CD4-positive, alpha-beta T cell treated with Interleukin-4 for 4 hours (primary cell): ENCODE measurements at regions not wholly inside any gene's neighbourhood (a gene's known extent, or its start where the extent isn't known, plus 50 kb on each side); places are given as distances from the start of the nearest gene placed in this dataset.
"Not testable (repeated sequence)": the region's sequence is repeated elsewhere in the genome, so short reads cannot be mapped to it uniquely, and the experiment has no call there.

ENCODE experiments used
- DNase-seq: peaks from one replicate; pipeline ENCODE4 v3.0.0-alpha.2; 2020

- DNase-seq: no peak
These were observed 91.8 kb upstream of the CNKSR3 start for GRCh38 chr6:154602296-154602695.

GRCh38 chr6:154602708-154603107, 92.2 kb upstream of the CNKSR3 start:
- DNase-seq: no peak

GRCh38 chr6:154604119-154604518, 93.6 kb upstream of the CNKSR3 start:
- no peak for DNase-seq

- peak; percentile 6 for DNase-seq
These were observed 94.8 kb upstream of the CNKSR3 start for GRCh38 chr6:154605178-154605881.

- DNase-seq: no peak
These were observed 95.4 kb upstream of the CNKSR3 start for GRCh38 chr6:154605882-154606370.

DNA sequence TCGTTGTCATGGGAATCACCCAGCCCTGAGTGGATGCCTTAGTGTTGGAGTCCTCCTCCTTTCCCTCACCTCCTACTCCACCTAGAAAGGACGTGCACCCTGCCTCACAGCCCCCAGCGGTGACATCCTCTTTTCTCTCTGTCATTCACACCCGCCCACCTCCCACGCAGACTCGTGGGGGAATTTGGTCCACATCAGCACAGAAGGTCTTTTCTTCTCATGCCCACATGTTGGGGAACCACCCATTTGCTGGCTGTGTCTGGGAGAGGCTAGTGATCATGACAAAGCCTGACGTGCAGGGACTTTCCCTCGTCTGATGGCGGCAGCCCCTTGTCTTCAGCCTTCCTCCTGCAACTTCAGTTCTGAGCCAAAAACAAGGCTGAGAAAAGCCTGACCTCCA, 96.0 kb upstream of the CNKSR3 start:
- peak; percentile 42 for DNase-seq

DNA sequence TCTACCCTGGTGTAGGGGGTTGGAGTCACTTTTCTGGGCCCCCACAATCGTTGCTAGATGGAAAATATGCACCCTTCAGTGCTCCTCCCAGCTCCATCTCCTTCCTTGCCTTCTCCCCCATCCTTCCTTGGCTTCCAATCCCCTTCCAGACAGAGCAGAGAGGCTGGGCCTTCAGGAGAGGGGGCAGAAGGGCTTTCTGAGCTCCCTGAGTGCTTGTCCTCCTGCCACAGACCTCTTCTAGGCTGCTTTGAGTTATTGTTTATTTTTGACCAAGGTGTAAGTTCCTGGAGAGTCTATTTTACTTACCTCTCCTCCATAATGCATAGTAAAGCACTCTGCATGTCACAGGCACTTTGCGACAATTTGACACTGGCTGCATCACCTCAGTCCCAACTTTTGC, 96.4 kb upstream of the CNKSR3 start:
- no peak for DNase-seq

- no peak for DNase-seq
These were observed 100.8 kb upstream of the CNKSR3 start for GRCh38 chr6:154611241-154611640.

GRCh38 chr6:154611847-154612246, 101.4 kb upstream of the CNKSR3 start:
- no peak for DNase-seq

DNA sequence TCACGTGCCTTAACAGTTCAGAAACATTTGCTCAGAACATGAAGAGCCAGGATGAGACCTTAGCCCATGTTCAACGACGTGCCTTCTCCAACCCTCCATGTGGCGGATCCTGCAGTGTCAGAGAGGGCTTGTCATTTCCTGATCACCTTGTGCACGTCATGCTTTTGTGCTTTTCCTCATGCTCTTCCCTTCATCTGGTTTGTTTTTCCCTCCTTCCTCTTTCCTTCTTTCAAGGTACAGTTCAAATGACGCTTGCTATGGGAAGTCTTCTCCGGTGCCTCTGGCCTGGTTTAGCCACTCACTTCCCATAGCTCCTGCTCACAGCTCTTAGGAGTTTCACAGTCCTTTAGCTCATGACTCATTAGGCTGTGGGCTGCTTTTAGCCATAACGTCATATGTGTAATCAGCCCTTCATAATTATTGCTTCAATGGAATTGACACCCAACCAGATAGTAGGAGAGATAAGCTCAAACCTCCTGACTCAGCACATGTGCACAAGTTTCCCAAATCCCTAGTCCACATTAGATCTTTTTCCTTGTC, 102.7 kb upstream of the CNKSR3 start:
- no peak for DNase-seq

DNA sequence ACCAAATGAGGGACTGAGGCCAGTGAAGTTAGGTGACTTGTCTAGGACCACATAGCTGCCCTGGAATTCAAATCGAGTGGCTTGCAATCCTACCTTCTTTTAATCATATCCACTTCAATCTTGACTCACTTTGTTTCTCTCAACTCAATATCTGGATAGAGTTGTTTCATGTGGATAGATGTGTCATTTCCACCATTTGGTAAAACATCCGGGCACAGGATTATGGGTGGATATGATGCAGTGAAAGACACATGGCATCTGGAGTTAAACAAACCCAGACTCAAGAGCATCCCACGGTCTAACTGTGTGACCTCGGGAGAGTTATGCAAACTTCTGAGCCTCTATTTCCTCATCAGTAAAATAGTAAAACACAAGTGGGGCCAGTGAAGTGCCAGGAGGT, 103.6 kb upstream of the CNKSR3 start:
- DNase-seq: no peak

GRCh38 chr6:154614641-154615040, 104.2 kb upstream of the CNKSR3 start:
- no peak for DNase-seq

DNA sequence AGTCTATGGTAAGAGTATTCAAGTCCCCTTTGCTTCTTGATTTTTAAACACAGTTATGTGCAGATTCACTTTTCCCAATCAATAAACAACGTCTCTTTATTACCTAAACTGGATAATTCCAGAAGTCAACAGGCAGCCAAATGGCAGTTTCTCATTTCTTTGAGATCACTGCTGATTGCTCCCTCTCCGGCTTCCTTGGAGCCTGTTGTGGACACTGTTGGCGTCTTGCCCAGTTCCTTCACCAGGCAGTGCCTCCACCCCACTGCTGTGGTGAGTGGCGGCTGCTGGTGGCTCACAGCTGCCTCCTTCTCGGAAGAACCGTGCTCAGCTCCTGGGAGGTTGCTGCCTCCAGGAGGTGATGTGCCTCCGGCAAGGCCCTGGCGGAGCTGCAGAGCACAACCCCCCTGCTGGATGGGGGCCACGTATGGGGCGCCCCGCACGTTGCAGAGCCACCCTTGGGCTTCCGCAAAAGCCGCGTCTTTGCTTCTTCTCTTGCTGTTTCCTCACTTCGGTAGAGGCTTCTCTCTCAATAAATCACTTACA, 105.1 kb upstream of the CNKSR3 start:
- no peak for DNase-seq

DNA sequence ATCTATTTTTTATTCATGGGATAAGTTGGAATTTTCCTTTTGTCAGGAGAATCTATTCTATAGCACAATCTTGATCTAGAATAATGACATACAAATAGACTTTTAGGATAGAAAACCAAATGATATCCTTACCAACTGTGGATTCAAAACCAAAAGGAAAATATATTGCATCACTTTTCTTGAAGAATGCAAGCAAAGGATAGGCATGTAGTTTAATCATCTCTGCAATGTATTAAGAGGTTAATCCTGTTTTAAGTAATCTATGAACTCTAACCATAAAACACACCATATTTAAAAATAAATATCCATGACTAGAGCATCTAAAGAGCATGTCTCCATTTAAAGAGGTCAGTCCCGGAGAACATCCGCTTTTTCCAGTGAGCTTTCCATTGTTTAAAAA, 106.7 kb upstream of the CNKSR3 start:
- DNase-seq: no peak

- no peak for DNase-seq
These were observed 108.7 kb upstream of the CNKSR3 start for GRCh38 chr6:154619146-154619545.

DNA sequence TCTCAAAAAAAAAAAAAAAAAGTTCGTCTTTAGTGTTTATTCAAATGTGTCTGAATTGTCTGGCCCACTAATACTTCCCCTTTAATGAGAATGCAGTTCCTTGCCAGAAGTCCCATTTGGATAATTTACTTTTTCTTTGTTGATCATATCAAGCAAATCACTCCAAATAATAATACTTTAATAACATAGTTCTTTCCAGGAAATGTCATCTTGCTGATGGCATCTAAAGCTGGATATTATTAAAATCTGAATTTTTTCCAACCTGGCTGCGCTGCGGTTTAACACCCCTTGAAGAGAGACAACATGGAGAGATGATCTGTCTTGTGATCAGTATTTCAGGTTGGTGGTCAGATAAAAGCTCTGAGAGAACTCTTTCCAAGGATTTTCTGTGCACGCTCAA, 111.2 kb upstream of the CNKSR3 start:
- no peak for DNase-seq

GRCh38 chr6:154622618-154623336, 110.4 kb upstream of the SCAF8 start:
- DNase-seq: no peak

DNA sequence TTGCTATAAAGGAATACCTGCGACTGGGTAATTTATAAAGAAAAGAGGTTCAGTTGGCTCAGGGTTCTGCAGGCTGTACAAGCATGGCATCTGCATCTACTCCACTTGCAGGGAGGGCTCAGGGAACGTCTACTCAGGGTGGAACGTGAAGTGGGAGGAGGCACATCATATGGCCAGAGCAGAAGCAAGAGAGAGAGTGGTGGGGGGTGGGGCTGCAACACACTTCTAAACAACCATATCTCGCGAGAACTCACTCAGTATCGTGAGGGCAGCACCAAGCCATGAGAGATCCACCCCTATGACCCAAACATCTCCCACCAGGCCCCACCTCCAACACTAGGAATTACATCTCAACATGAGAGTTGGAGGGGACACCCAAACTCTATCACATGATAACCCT, 109.8 kb upstream of the SCAF8 start:
- DNase-seq: no peak

- no peak for DNase-seq
These were observed 109.1 kb upstream of the SCAF8 start for GRCh38 chr6:154624038-154624599.

DNA sequence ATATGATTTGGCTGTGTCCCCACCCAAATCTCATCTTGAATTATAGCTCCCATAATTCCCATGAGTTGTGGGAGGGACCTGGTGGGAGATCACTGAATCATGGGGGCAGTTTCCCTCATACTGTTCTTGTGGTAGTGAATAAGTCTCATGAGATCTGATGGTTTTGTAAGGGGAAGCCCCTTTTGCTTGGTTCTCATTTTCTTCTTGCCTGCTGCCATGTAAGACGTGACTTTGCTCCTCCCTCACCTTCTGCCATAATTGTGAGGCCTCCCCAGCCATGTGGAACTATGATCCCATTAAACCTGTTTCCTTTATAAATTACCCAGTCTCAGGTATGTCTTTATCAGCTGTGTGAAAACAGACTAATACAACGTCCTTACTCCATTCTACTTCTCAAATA, 108.5 kb upstream of the SCAF8 start:
- DNase-seq: not testable (repeated sequence)

DNA sequence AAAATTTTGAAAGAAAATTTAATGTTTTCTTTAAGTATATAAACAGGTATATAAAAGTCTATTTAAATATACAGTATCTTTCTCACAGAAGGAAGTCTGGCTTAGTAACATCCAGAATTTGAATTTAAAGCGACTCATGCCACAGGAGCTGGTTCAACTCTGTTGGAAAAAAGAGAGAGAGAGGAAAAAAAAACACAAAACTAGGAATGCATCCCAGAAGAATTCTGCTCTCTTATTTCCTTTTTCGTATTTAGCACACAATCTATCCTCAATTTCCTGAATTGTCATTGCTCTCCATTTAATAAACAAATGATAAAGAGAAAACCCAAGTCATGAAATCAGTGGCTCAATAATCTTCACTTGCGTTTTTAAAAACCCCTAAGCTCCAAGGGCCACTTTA, 107.5 kb upstream of the SCAF8 start:
- DNase-seq: no peak

GRCh38 chr6:154629127-154629526, 104.1 kb upstream of the SCAF8 start:
- no peak for DNase-seq

- DNase-seq: no peak
These were observed 101.1 kb upstream of the SCAF8 start for GRCh38 chr6:154632119-154632518.

DNA sequence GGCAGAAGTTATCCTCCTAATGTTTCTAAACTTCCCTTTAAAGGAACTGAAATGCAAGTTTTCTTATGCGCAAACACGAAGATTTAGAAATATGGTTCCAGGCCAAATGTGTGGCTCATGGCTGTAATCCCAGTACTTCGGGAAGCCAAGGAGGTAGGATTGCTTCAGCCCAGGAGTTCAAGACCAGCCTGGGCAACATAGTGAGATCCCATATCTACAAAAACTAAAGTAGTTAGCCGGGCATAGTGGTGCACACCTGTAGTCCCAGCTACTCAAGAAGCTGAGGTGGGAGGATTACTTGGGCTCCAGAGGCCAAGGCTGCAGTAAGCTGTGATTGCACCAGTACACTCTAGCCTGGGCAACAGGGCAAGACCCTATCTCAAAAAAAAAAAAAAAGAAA, 95.8 kb upstream of the SCAF8 start:
- no peak for DNase-seq
